Left lung (tissue), 4 donors: ENCODE measurements at regions not wholly inside any gene's neighbourhood (a gene's known extent, or its start where the extent isn't known, plus 50 kb on each side); places are given as distances from the start of the nearest gene placed in this dataset.
A peak's percentile ranks its signal among the peaks of the same experiment; 100 is the strongest.

ENCODE experiments used
- ATAC-seq: fragments of 200-7000 bp; cut with Tn5 transposase; one replicate; pipeline ENCODE4 v1.9.1; 2020; ENCODE audit warnings: moderate library complexity
- DNase-seq, 4 donors: peaks; one replicate each; pipeline ENCODE4 v3.0.0-alpha.2; 2013 to 2020
- H3K27ac ChIP-seq, 2 donors: fragments of 200-600 bp; sonication (generic) in 1 of 2; one replicate each; pipeline versions ENCODE4 v1.5.0 to v1.8.0; 2020 to 2021
- H3K27me3 ChIP-seq, 2 donors: fragments of 200-600 bp; sonication (generic) in 1 of 2; one replicate each; pipeline versions ENCODE4 v1.5.0 to v1.8.0; 2020 to 2021
- H3K36me3 ChIP-seq, 2 donors: fragments of 200-600 bp; sonication (generic) in 1 of 2; one replicate each; pipeline versions ENCODE4 v1.5.0 to v1.8.0; 2020 to 2021
- H3K4me1 ChIP-seq, 2 donors: fragments of 200-600 bp; one replicate each; pipeline ENCODE4 v1.8.0; 2021
- H3K4me3 ChIP-seq, 2 donors: fragments of 200-600 bp; sonication (generic) in 1 of 2; one replicate each; pipeline versions ENCODE4 v1.5.0 to v1.8.0; 2020 to 2021; ENCODE audit warnings: mild to moderate bottlenecking in 1 of 2
- H3K9me3 ChIP-seq, 2 donors: fragments of 200-600 bp; sonication (generic) in 1 of 2; one replicate each; pipeline versions ENCODE4 v1.5.0 to v1.8.0; 2020 to 2021
- intact Hi-C, 2 donors: fragments of 100-400 bp; cut with DNase I; formaldehyde crosslinking; loops; one replicate each; pipeline versions ENCODE4 v1.11.2 to v1.14.2; 2022
- TF ChIP-seq, protein P1 (sequence below), 2 donors: fragments of 200-600 bp; sonication (generic) in 1 of 2; IDR thresholded peaks; one replicate each; pipeline versions ENCODE4 v1.5.0 to v1.8.0; 2021; ENCODE audit warnings: antibody characterized with exemption in 2 of 2
- donor health status: DM: no; HTN: yes; CAD: no.
- donor health status: DM: no; HTN: no; CAD: no.

DNA sequence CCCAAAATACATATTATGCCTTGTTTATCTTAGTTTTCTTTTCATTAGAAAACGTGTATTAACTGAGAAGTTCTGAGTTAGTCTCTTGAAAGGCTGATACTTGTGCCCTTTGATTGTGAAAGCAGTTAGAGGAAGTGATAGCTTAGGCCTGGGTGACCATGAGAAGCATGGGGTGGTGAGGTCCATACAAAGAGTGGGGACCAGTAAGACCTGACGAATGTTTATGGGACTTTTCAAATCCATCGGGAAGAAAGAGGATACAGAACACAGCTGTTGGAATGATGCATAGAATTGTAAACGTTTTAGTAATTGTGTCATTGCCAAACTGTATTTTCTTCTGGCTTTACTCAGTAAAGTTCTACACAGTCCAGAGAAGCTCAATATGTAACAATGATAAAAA is 259.8 kb downstream of the LMO4 start:
- no peak for ATAC-seq
- H3K9me3 ChIP-seq: no peaks in the 10 kb centered on the region
- intact Hi-C loops: no loop called here
- DNase-seq: peak in 2 of 4 donors; percentile 84 to 93
- no peak overlapping the region for H3K4me3 ChIP-seq
- H3K36me3 ChIP-seq: no peaks in the 10 kb centered on the region
- no peaks in the 10 kb centered on the region for H3K27me3 ChIP-seq
- no peak overlapping the region for H3K27ac ChIP-seq
- TF ChIP-seq, protein P1, sequence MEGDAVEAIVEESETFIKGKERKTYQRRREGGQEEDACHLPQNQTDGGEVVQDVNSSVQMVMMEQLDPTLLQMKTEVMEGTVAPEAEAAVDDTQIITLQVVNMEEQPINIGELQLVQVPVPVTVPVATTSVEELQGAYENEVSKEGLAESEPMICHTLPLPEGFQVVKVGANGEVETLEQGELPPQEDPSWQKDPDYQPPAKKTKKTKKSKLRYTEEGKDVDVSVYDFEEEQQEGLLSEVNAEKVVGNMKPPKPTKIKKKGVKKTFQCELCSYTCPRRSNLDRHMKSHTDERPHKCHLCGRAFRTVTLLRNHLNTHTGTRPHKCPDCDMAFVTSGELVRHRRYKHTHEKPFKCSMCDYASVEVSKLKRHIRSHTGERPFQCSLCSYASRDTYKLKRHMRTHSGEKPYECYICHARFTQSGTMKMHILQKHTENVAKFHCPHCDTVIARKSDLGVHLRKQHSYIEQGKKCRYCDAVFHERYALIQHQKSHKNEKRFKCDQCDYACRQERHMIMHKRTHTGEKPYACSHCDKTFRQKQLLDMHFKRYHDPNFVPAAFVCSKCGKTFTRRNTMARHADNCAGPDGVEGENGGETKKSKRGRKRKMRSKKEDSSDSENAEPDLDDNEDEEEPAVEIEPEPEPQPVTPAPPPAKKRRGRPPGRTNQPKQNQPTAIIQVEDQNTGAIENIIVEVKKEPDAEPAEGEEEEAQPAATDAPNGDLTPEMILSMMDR (IDR thresholded peaks at IDR 0.05): no peak
- H3K4me1 ChIP-seq: no peaks in the 10 kb centered on the region

GRCh38 chr1:87591492-87591891 is 262.8 kb downstream of the LMO4 start:
- no peak for ATAC-seq
- no peaks in the 10 kb centered on the region for H3K4me1 ChIP-seq
- no peaks in the 10 kb centered on the region for H3K9me3 ChIP-seq
- intact Hi-C loops: no loop called here
- no peaks in the 10 kb centered on the region for H3K36me3 ChIP-seq
- no peak for DNase-seq
- no peaks in the 10 kb centered on the region for H3K27me3 ChIP-seq
- TF ChIP-seq, protein P1 (IDR thresholded peaks at IDR 0.05): no peak
- H3K27ac ChIP-seq: no peak overlapping the region
- H3K4me3 ChIP-seq: no peak overlapping the region

GRCh38 chr1:87592156-87592555 is 263.5 kb downstream of the LMO4 start:
- no peak for DNase-seq
- Histone ChIP-seq H3K27ac (no peak overlapping the region), H3K4me3 (no peak overlapping the region), H3K36me3 (no peaks in the 10 kb centered on the region), H3K9me3 (no peaks in the 10 kb centered on the region), H3K4me1 (no peaks in the 10 kb centered on the region), H3K27me3 (no peaks in the 10 kb centered on the region)
- ATAC-seq: no peak
- TF ChIP-seq, protein P1 (IDR thresholded peaks at IDR 0.05): no peak
- intact Hi-C loops: no loop called here

GRCh38 chr1:87594736-87595383 is 266.2 kb downstream of the LMO4 start:
- intact Hi-C loops: no loop called here
- ATAC-seq: peak; percentile 44

DNA sequence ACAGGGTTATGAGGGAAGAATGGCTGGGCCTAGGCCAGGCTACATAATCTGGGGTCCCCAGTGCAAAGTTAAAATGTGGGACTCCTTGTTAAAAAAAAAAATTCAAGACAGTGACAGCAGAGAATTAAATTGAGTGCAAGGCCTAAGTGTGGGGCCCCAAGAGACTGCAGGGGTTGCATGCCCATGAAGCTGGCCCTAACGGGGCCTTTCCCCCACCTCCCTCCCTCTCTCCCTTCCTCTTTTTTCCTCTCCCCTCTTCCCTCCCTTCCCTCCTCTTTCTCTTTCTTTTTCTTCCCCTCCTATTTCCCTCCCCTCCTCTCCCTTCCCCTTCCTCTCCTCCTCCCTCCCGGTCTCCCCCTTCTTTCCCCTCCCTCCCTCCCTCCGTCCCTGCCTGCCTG is 266.7 kb downstream of the LMO4 start:
- Histone ChIP-seq H3K4me1 (no peaks in the 10 kb centered on the region), H3K4me3 (no peak overlapping the region), H3K27me3 (no peaks in the 10 kb centered on the region), H3K27ac (peak overlapping the region in 1 of 2 donors; percentile 13), H3K36me3 (no peaks in the 10 kb centered on the region), H3K9me3 (no peaks in the 10 kb centered on the region)
- DNase-seq: no peak
- intact Hi-C loops: no loop called here
- ATAC-seq: no peak
- TF ChIP-seq, protein P1 (IDR thresholded peaks at IDR 0.05): no peak

More at GRCh38 chr1:87594736-87595383, 266.2 kb downstream of the LMO4 start:
- H3K27ac ChIP-seq: peak overlapping the region in 1 of 2 donors; percentile 13
- no peaks in the 10 kb centered on the region for H3K9me3 ChIP-seq
- H3K4me3 ChIP-seq: no peak overlapping the region
- DNase-seq: peak in 1 of 4 donors; percentile 52
- H3K4me1 ChIP-seq: no peaks in the 10 kb centered on the region
- H3K36me3 ChIP-seq: no peaks in the 10 kb centered on the region
- TF ChIP-seq, protein P1 (IDR thresholded peaks at IDR 0.05): no peak
- H3K27me3 ChIP-seq: no peaks in the 10 kb centered on the region
